ENCODE measurements at regions not wholly inside any gene's neighbourhood (a gene's known extent, or its start where the extent isn't known, plus 50 kb on each side); places are given as distances from the start of the nearest gene placed in this dataset.

DNA sequence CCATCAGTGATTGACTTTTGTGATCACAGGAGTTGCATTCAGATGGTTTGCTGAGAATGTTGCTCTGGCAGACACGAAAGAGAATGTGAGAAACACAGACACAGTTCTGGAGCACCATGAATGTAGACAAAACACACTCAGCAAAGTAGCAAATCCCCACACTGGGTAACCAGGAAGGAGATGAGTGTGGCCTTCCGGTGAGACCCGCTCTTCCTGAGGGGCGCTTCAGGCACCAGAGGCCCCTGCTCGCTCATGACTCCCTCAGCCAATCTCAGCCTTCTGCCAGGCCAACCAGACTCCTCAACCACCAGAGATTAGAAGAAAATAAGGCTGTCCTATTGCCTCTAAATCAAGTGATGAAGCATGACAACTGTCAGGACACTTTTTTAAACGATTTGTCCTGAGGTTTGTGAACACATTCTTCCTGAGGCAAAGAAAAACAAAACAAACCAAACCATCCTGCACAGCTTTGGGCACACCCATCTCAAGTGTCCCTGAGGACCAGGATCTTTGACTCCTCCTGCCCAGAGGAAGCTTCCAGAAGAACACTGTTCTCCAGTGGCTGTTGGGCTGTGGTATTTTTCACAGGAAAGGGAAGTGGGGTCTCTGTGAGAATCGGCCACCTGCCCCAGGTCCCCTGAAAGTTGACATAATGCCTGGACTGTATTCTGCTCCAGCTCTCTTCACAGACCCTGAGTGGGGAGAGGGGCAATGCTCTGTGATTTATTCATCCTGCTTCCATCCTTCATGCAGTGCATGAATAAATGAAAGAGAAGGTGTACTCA, 152.8 kb downstream of the BCL11A start:
- DNase-seq (ENCODE audit: low read depth in 1 of 2, low spot score in 1 of 2): no peak

DNA sequence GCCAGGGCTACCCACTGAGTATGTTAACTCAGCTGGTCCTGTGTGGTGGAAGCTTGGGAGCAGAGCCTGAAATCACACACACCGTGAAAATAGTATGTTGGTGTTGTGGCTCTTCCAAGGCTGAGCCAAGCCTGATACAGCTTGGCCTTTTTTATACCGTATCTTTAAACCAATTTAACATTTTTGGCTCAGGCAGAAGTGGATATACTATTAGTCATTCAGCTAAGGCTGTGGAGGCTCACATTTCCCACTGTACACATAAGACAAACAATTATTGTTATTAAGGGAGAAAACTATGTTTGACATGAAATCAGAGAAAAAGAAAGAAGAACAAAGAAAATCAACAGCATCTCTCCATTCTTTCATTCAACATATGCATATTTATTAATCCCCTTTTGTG, 159.0 kb downstream of the BCL11A start:
- no peak for DNase-seq (ENCODE audit: low read depth in 1 of 2, low spot score in 1 of 2)

DNA sequence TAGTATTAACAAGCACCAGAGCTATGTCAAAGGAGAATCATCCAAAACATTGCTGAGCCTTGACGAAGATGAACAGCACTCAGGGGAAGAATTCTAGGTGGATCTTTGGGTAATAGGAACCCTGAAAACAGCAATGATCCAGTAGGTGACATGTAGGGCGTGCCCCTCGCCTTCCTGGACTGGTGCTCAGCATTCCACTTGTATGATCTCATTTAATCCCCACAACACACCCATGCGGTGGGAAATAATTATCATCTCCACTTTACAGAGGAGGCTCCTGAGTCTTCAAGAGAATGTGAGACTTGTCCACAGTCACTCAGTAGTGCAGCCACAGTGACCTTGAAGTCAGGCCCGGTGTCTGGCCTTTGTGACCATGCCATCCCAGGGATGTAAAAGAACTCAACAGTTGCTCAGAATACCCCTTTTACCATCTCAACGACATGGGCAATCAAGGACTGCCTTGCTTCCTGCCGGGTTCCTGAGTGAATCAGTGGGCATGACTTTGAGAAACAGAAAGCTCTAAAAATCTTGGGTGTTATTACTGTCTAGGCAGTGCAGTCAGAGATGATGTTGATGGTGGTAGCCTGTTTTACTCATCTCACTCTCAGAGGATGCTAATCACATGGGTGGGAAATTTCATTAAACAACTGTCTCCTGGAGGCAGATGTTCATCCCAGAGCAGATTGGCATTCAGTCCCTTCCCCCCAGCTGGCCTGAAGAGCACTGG, 161.6 kb downstream of the BCL11A start:
- no peak for DNase-seq (ENCODE audit: low read depth in 1 of 2, low spot score in 1 of 2)

DNA sequence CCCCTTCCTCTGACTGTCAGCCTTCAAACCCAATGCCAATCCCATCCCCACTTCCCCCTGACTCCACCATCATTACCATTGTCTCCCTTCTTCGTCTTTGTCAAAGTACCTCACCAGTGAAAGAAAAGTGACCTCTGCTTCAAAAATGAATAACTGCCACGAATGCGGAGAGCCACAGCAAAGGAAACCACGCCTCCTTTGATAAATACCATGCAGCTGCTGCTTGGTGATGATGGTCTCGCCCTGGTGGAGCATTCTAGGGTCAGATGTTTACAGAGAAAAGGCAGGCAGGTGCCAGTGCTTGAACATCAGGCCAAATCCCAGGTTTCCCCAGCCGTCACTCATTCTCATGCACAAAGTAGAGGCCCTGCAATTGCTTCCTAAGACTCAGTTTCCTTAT, 162.2 kb downstream of the BCL11A start:
- no peak for DNase-seq (ENCODE audit: low read depth in 1 of 2, low spot score in 1 of 2)

DNA sequence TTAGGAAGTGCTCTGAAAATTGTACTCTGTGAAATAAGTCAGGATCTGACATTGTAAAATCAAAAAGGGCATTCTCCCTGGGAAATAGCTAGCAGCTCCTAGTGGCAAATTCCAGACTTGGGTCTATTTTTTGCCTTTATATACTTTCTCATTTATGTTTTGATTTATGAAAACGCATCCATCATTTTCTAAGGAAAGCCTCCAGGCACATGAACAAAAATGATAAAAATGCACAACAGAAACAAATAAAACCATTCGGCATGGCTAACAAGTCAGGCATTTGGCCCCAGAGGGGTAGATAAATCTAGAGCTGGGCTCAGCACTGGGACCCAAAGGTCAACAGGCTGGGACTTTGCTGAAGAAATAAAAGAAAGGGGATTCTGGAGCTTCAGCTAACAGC, 167.0 kb downstream of the BCL11A start:
- DNase-seq (ENCODE audit: low read depth in 1 of 2, low spot score in 1 of 2): no peak

DNA sequence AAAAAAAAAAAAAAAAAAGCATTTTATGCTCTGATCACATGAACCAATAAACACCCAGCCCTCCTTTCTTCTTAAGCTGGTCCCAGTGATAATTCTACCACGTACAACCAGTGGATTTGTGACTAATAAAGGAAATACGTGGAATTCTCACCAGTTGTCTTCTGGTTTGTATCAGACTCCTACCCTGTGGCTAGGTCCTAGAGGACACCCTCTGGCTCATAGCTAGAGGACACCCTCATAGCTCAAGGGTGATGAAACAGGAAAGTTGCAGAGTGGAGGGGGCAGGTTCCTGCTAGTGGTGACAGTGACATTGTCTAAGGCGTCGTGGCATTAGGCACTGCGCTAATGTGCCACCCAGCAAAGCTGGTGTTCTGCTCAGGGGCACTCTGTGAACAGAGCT, 167.8 kb downstream of the BCL11A start:
- no peak for DNase-seq (ENCODE audit: low read depth in 1 of 2, low spot score in 1 of 2)

DNA sequence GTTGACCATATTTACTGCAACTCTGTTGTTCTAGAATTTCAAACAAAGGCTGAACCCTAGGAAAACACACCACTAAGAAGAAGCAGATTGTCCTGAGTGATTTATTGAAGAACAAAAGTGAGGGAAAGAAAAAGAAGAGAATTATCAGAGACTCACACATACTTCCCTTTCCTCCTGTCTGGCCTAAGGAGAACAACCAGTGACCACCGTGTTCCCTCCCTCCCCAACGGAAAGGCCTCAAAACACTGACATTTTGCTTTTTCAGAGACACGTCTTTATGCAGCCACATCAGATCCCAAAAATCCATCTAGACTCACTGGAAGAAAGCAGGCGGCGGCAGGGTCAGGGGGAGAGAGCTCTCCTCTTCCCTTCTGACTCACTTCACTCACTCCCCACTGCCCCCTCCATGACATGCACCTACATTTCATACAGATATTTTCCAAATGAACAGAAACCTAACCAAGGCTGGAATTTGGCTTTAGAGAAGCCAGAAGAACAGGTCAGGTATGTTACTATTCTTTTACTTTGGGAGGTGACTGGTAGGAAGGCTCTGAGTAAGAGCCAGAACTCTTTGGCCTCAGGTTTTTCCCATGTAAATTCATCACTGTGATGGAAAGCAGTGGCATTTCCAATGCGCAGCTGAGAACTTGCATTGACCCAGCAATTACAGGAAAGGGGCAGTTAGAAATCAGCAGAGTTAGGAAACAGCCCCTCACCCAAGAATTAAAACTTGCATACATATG, 169.9 kb downstream of the BCL11A start:
- DNase-seq (ENCODE audit: low read depth in 1 of 2, low spot score in 1 of 2): no peak

DNA sequence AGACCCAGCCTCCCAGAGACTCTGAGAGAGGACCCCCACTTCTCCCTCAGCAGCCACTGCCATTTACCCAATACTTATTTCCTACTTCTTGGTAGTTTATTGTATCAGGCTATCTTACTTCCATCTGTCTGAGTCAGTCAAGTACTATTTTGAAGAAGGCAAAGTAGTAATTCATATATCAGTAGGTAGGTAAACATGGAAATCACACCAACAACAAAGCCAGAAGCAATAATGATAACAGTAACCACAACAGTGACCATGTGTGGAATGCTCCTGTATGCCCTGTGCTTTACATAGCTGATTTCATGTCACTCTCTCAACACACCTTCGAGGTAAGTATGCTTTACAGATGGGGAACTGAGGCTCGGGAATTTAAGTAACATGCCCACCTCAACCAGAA, 173.0 kb downstream of the BCL11A start:
- no peak for DNase-seq (ENCODE audit: low read depth in 1 of 2, low spot score in 1 of 2)

DNA sequence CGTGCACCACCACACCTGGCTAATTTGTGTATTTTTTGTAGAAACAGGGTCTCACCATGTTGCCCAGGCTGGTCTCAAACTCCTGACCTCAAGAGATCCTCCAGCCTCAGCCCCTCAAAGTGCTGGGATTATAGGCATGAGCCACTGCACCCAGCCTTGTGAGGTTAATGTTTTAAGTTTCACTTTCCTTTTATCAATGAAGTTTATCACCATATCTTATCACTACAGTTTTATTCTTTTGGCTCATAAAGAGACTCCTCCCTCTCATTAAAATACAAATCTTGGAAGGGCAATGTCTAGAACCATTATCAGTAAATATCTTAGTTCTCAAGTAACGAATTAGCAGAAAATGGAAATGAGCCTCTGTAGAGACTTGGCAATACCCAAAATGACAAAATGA, 173.8 kb downstream of the BCL11A start:
- no peak for DNase-seq (ENCODE audit: low read depth in 1 of 2, low spot score in 1 of 2)

DNA sequence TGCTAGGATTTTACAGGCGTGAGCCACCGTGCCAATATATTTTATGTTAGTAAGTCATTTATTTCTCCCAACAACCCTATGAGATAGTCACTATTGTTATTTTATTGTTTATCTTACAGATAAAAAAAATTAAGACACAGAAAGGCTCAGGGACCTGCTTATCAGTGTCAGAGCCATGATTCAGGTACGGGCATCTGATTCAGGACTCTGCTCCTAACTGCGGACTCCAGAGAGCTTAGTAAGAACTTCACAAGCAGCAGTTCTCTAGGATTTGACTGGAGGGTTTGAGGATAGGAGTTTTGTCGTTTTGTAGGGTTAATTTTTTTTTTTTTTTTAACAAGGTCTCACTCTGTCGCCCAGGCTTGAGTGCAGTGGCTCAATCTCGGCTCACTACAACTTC, 174.2 kb downstream of the BCL11A start:
- no peak for DNase-seq (ENCODE audit: low read depth in 1 of 2, low spot score in 1 of 2)

DNA sequence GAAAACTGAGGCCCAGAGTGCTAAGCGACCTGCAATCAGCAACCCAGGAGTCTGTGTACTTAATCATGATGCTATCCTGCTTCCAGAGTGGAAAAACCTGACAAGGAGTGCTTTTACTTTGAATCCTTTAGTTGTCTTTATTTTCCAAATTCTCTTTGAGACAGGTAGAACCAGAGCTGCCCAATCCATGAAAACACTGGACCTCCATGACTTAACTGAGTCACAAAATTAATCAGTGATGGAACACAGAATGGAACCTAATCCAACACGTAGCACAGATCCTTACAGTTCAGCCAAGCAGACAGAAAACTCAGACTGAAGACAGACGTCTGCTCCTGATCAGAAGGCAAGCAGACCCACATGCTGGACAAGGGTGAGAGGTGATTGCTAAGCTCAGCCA, 175.6 kb downstream of the BCL11A start:
- DNase-seq (ENCODE audit: low read depth in 1 of 2, low spot score in 1 of 2): no peak

DNA sequence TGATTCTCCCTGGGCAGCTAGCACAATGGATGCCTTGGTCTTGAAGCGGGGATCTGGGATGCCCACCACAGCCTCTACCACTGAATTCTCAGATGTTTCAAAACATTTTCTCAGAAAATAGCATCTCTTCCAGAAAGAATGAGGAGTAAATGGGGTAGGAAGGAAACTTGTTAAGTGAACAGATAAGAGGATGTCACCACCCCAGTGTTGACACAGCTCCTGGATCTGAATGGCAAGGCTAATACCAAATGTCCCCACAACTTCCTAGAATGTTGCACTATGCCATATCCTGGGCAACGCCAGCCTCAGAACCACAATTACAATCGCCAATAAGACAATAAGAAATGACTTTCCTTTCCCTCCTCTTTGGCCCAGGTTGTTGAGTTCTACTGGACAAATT, 177.2 kb downstream of the BCL11A start:
- no peak for DNase-seq (ENCODE audit: low read depth in 1 of 2, low spot score in 1 of 2)

DNA sequence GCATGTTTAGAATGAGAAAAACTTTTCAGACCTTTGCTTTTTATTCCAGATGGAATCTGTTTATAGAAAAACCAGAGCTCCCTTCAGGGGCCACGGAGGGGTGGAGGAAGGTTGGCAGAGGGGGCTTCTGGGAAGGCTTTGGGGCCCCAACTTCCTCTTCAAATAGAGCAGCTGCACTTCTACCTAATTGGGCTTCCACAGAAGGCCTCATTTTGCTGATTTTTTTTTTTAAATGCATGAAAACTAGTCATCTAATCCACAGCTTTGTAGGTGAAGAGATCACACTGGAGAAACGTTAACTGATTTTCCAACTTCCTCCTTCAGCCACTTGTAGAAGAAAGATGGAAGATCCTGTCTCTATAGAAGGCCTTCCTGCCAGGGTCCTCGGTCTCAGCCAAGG, 181.8 kb downstream of the BCL11A start:
- DNase-seq (ENCODE audit: low read depth in 1 of 2, low spot score in 1 of 2): no peak

DNA sequence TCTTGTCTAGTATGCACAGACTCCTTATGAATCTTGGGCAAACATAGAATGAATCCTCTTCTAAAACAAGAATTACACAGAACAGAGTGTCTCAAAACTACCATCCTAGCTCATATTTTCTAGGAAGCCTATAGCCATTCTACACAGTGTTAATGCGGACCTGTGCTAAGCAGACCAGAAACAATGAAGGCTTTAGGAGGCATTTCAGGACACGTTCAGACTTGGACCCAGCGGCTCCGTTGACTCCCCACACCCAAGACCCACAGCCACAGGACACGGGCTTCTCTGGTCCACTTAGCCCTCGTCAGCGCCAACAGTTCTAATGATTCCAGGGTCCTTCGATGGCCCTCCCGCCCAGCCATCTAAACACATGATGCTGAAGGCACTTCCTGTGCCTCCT, 182.2 kb downstream of the BCL11A start:
- DNase-seq (ENCODE audit: low read depth in 1 of 2, low spot score in 1 of 2): no peak

DNA sequence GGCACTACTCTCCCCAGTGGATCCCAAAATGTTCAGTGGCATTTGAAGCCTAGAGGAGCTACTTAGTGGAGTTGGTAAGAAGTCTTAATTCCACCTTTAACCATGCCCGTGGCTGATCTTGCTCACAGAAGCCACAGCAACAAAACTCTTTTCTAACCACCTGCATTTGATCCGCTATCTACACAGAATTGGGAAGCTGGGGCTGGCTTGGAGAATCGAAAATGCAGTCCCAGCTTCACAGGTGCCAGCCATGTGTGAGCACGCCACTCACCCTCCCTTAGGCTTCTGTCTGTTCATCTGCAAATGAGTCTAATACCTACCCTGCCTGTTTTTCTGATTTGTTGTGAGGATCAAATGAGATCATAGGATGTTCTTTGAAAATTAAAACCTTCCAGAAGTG, 182.6 kb downstream of the BCL11A start:
- DNase-seq (ENCODE audit: low read depth in 1 of 2, low spot score in 1 of 2): no peak

DNA sequence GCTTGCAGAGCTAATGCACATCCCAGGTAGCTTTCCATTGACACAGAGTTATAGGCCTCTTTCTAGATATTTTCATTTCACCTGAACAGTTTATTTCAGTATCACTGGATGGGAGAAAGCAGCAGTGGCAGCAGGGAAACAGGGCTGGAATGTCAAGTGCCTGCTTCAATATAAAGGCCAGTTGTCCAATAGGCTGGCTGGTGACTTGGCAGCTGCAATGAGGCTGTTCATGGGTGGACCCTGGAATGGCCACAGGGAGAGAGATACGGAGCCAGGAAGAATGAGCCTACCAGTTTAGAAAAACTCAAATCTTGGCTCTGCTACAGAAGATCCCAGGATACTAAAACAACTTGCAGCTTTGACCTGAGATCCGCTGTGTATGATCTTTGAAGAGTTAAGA, 185.0 kb downstream of the BCL11A start:
- DNase-seq (ENCODE audit: low read depth in 1 of 2, low spot score in 1 of 2): no peak

DNA sequence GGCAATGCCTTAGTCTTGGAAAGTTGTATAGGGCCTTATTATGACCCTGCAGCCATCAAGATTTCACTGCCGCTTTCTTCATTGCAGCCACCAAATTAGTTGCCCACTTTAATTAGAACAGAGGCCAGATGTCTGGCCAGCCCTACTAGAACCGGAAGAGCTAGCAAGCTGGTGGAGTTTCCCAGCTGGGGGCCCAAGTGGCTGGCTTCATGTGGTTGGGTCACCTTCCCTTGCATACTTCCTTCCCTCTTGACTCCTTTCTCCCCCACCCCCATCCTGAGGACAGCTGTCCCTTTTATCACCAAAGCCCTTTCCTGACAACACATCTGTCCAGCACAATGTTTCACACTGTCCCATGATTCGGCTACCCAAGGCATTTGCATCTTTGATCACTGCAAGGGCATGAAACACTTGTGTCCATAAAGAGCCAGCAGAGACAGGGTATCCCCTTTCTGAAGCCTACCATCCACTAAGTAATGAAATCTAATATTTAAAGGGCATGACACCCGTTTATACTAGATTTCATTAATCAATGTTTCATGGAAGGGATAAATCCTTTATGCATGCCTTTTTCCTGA, 187.2 kb downstream of the BCL11A start:
- no peak for DNase-seq (ENCODE audit: low read depth in 1 of 2, low spot score in 1 of 2)

DNA sequence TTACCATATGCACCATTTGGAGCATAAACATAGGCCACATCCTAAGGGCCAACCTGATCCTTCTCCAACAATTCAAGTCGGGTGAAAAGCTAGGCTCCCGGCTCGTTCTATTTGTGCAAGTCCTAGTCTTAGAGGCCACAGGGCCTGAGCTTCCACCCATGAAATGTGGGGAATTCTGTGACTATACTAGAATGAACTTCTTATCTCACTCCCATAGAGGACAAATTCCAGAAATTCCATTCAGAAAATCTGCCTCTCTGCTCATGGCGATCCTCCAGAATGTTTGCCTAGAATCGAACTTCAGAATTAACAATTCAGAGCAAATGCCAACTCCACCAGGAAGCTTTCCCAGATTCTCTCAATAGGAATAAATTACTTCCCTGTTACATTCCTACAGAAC, 187.9 kb downstream of the BCL11A start:
- DNase-seq (ENCODE audit: low read depth in 1 of 2, low spot score in 1 of 2): no peak

DNA sequence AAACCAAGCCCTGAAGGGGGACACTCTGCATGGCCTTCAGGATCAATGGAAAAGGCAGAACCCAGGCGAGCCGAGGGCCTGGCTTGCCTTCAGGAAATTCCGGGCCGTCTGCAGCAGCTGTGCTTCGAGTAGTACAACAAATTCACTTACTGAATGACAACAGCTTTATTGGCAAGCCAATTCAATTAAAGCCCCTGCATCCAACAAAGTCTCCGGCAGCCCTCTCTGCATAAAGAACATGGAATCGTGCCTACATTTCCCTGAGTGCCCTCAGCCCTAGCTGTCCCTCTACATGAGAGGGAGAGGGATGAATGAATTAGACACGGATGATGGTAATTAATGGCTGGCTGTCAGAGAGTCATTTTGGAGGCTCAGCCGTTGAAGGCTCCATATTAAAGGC, 189.0 kb downstream of the BCL11A start:
- DNase-seq (ENCODE audit: low read depth in 1 of 2, low spot score in 1 of 2): no peak

DNA sequence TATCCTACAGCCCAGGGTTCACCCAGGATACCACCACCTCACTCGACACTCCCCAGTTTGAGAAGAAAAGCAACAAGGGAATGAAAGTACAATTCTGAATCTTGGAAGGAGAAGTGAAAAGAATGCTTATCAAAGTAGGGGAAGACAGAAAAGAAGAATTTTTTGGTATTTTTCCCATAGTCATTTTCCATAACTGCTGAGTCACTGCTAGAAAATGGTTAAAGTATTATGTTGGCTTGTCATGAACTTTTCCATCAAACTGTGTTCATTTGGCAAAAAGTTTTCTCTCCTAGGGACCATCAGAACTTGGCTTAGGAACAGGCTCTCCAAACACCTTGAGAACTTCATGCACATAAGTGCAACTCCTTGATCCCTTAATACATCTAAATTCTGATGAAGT, 192.0 kb downstream of the BCL11A start:
- DNase-seq (ENCODE audit: low read depth in 1 of 2, low spot score in 1 of 2): no peak

DNA sequence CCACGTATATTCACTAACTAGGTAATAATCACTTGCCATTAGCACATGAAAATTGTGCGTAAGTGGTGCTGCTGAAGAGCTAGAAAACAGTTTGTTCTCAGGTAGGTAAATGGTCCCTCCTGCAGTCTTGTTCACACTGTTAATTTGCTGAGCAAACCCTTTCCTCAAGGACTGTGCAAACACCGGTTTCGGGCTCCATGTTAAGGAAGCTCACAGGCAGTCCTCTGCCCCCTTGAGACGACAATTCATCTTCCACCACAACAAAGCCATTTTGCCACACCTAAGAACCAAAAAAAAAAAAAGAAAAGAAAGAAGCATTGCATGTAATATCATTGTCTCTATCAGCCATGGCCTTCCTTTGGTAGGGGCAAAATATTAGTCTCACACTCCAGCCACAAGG, 193.9 kb downstream of the BCL11A start:
- DNase-seq (ENCODE audit: low read depth in 1 of 2, low spot score in 1 of 2): no peak

DNA sequence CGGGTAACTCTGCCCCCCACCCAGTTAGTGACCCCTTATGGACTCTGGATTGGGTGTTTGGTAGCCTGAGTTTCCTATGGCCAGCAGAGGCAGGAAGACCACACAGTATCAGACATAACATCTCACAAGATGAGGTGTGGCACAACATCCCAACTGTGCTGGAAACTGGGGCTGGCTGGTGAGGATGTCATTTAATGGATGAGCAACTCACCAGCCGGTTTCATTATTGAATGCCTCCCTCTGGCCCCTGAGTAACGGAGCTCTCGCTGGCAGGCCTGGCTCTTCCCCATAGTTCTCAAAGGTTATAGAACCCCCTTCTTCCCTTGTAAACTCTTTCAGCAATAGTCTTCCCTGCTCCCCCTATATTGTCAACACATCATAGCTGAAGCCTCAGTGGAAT, 195.0 kb downstream of the BCL11A start:
- DNase-seq (ENCODE audit: low read depth in 1 of 2, low spot score in 1 of 2): no peak

Measured in stimulated activated CD4-positive, alpha-beta T cell treated with anti-CD3 and anti-CD28 coated beads, Interleukin-15, amount 100 ng/mL, for 1 hour (primary cell).